Muscle of arm (tissue), 1 donor: ENCODE measurements at regions not wholly inside any gene's neighbourhood (a gene's known extent, or its start where the extent isn't known, plus 50 kb on each side); places are given as distances from the start of the nearest gene placed in this dataset.

Experiments used
- DNase-seq: peaks from one replicate; pipeline ENCODE4 v3.0.0-alpha.2; 2013

DNA sequence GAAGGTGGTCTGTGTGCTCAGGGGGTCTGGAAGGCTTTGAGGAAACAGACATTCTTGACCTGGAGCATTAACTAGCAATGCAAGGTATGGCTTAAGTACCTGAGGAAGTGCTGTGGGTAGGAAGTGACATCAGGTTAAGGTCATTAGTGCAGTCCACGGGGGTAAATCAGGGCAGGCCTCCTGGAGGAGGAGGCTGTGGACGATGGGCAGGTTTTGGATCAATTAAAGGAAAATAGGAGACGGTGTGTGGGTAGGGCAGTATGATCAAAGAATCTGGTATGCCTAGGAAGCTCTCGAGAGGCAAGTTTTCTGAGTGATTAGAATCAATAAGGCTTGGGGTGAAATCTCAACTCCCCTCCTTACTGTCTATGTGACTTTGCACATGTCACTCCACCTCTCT is 295.3 kb downstream of the AACS start:
- DNase-seq: no peak

DNA sequence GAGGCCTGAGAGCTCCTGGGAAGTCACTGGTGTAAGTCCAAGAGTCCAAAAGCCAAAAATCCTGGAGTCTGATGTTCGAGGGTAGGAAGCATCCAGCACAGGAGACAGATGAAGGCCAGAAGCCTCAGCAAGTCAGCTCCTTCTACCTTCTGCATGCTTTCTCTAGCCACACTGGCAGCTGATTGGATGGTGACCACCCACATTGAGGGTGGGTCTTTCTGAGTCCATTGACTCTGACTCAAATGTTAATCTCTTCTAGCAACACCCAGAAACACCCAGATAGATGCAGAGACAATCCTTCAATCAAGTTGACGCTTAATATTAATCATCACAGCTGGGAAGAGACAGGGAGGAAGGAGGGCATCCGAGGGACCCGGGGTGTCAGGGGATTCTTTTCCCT is 305.8 kb downstream of the AACS start:
- DNase-seq: no peak

DNA sequence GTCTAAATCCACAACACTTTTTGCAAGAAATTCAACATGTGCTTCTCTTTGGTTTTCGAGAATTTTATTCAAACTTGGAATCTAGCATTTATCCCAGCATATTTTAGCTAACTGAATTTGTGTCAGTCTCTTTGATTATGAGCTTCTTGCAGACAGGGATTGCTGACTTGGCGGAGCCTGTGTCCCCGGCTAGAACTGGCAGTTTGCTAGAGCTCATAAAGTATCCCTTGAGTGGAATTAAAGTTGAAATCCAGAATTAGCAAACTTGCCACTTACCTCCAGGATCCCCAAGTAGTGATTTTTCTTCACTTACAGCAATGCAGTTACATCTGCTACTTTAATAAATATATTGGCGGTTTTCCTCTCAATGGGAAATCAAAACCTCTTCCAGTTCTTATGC is 306.9 kb downstream of the AACS start:
- no peak for DNase-seq

DNA sequence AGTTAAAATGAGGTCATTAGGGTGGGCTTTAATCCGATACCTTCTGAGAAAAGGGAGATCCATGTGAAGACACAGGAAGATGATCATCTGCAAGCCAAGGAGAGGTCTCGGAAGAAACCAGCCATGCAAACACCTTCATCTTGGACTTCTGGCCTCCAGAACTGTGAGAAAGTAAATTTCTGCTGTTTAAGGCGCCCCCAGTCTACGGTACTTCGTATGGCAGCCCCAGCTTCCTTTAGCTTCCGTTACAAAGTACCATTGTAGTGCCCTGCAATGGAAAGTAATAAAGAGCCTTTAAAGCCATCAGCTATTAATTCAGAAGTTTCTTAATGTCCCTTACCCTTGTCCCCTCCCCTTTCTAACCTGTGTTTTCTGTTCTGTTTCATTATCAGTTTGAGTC is 308.1 kb downstream of the AACS start:
- DNase-seq: no peak

DNA sequence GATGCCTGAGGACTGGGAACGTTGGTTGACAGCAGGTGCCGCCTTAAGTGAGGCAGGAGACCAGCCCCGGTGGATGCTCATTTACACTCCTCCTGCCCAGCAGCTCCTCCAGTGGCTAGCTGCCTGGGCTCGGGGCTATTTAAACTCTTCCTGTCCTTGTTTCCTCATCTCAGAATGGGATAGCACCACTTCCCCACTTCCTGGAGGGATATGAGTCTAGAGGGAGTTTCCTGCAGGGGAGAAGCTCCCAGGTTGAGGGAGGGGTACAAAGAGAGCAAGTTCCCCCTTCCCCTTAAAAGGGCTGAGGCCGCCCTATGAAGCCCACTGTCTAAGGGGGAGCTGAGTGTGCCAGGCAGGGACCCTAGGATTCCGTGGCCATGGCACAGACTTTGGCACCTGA is 311.2 kb downstream of the AACS start:
- DNase-seq: no peak

DNA sequence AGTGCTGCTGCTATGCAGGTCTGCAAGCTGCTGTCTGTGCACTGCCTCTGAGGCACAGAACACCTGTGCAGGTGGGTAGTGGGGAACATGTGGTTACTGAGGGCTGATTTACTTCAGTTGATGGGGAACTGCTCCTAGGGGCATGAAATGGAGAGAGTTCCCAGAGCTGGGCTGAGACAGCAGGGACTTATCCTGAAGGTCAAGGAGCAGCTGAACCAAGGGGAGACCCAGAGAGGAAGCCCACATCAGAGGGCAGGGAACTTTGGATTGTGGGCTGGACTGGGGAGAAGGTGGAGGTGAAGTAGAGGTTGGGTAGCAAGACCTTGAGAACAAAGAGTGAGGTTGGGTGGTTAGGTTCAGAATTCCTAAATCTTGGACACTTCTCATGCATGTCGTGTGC is 311.9 kb downstream of the AACS start:
- no peak for DNase-seq

DNA sequence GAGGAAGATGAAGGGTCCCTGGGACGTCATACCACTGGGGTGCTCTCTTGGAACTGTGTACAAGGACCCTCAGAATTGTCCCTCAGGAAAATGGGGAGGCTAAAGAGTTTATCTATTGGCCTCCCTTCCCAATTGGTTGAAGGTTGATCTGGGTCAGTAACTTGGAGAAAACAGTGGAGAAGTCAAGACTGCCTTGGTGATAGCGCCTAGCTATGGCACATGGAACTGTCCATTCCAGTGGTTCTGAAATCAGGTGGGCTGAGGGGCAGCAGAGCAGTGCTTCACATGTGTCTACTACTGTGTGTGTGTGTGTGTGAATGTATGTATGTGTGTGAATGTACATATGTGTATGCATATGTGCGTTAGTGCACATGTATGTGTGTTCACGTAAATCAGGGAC is 316.1 kb downstream of the AACS start:
- no peak for DNase-seq

DNA sequence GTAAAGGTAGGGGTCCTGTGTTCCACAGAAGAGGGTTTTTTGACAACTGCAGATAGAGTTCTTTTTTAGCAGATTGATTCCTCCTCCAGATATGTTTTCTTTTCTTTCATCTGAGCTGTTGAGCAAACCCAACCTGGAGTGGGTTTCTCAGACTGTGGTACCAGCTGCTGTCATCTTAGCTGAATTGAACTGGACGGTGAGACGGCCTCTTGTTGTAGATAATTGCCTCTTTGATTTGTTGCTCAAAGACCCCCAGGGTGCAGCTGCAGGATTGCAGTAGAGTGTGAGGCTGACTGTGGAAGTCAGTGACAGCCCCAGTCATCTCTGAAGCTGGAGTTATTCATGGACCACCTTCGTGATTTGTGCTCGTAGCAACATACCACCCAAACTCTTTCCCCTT is 317.7 kb downstream of the AACS start:
- no peak for DNase-seq

DNA sequence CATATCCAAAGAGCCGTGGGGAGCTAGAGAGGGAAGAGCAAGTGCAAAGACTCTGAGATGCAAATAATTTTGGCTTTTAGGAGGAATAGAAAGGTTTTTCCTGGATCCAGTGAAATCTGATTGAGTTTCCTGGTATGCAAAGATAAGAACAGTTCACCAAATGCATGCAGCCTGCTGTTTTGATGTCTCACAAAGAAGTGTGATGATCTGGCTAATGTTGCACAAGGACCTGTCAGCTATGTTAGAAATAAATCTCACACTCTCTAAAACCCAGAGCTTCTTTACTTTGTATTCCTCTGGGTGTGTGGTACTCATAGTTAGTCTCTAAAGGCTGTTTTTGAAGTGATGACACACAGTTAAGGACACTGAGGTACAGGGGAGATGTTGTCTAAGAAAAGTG is 321.4 kb downstream of the AACS start:
- no peak for DNase-seq

DNA sequence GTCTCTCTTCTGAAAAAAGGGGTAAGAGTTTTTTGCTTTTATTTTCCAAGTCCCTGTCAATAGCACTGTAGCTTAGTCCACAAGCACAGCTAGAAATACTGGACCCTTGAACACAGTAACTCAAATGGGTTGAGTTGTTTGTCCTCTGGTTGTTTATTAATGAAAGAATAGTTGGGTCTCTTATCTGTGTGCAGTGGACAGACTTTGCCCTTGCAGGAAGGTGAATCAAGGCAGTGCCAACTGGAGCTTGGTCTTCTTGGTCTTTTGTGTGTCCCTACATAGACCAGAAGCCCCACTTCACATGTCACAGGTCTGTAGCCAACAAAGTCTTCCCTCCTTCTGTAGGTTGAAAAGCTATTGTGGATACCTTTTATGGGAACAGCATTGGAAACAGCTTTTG is 322.0 kb downstream of the AACS start:
- no peak for DNase-seq

DNA sequence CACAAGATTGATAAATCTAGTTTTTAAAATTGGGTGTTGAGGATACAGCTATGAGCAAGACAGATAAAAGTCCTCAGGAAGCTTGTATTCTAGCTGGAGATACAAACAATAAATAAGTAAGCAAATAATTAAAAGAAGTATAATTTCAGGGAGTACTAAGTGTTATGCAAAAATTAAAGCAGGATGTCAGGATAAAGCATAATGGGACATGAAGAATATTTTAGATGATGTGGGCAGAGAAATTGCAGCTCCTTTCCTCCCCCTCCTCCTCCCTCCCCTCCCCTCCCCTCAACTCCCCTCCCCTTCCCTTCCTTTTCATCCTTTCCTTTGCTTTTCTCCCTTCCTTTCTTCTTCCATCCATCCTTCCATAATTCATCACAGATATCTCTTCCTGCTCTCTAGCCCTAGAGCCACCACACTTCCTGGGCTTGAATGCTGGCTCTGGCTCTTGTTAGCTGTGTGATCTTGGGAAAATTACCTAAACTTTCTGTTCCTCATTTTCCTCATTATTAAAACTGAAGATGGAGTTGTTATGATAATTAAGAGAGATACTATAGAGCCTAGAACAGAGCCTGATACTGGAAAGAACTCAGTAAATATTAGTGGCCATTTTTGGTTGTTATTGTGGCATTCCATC is 323.9 kb downstream of the AACS start:
- DNase-seq: no peak

DNA sequence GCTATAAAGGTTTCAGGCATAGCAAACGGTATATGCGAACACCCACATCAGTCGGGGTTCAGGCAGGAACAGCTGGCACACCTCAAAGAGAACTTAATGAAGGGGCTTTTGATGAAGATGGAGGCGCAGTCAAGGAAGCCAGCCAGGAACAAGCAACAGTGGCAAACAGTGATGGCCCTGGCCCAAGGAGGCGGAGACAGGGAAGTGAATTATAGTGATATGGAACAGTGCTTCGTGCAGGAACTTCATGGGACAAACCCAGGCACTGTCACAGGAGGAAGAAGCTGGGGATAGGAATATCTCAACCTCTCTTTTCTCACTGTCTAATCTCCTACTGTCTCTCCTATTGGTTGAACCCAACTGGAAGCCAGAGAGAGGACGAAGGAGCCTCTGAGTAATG is 328.3 kb downstream of the AACS start:
- no peak for DNase-seq

DNA sequence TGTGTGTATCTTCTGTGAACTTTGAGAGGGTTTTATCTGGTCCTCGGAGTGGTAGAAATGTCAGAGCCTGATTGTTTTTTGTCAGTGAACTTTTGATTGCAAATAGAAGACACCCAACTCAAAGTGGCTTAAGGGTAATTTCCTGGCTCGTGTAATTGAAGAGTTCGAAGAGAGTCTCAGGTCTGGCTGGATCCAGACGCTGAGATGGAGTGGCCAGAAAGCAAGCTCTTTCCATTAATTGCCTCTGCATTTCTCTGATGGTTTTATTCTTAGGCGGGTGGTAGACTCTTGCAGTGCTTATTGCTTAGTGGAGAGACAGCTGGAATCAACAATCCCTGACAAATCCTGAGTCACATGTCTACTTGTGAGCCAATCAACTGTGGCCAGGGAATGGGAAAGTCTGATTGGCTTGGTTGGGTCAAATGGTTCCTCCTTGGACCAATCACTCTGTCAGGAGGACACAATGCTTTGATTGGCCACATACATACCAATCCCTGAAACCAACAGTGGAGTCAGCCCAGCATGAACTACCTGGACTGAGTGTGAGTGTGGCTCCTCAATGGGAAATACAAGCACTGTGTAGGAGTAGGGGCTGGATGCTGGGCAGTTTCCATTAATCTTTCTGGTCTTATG is 330.5 kb downstream of the AACS start:
- no peak for DNase-seq

DNA sequence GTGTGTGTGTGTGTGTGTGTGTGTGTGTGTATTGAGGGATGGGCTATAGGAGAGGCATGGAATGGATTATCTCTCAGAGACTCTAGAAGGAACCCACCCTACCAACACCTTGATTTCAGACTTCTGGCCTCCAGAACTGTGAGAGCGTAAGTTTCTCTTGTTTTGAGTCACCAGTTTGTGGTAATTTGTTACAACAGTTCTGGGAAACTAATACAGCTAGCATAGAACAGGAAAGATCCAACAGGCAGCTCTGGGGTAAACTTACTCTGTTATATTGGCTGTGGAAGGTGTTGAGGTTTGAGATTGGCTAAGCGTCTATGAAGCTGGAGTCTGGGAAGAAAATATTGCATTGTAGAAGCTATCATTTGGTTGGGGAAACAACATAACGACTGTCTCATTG is 334.3 kb downstream of the AACS start:
- DNase-seq: no peak

DNA sequence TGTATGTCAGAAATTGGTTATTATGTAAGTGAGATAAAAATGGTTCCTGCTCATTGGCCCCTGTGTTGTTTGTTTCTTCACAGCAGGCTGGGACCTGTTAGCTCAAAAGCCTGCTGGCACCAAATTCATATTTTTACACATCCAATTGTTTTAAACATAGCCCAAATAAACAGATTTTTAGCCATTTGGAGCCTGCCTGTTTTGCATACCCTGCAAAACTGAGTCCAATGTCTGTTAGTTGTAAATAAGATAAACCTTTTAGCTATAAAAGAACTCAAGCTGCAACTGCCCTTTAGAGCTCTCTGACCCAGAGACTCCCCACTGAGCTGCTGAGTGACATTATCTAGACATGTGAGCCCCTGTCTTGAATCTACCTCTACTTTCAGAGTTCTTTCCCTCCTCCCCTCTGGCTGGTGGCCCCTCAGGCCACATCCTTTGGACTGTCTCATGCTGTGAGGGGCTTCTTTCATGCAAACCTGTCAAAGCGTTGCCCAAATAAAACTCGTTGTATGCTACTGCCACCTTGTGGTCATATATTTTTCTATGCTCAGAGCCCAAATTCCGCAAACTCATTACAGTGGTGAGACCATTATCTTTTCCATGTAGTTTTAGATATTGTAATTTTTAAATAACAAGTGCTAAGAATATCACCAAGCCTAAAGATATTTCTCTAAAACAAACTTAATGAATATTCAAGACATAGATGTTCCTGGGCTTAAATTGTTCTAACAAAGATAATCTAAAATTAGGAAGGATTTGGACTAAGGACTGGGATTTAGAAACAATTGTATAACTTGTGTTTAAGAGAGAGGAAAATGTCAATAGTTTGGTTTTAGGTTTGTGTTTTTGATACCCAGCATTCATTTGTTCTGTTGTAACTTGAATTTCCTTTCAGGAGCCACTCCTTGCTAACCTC is 337.9 kb downstream of the AACS start:
- peak; percentile 3 for DNase-seq

DNA sequence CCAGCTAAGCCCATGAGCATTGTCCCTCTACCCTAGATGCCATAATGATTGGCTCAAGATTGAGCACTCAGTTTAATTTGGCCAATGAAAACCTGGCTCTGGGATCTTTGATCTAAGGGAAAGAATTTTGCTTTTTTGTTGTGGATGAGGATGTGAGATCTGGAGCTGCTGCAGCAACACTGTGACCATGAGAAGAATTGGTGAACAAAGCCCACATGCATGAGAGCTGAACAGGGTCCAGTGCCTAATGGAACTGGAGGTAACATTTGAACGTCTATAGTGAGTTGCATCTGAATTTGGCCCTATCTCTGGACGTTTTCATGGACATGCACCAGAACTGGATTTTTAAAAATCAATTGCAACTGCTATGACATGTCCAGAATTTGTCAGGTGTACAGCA is 338.6 kb downstream of the AACS start:
- no peak for DNase-seq

DNA sequence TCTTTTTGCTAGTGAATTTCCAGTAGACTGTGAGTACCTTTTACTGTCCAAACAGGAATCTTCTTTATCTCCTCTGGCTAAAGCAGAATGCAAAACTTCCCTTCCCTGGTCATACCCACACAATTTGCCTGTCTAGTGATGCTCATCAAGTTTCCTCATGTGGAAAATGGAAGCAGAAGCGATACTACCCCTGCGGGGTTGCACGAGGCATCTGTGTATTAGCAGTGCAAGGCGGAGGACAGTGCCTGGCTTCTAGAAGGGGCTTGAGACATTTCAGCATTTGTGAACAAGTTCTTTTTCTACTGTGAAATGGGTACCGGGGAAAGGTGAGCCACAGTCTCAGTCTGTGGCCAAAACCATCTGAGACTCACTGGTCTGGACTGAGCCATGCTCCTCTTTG is 340.9 kb downstream of the AACS start:
- no peak for DNase-seq

DNA sequence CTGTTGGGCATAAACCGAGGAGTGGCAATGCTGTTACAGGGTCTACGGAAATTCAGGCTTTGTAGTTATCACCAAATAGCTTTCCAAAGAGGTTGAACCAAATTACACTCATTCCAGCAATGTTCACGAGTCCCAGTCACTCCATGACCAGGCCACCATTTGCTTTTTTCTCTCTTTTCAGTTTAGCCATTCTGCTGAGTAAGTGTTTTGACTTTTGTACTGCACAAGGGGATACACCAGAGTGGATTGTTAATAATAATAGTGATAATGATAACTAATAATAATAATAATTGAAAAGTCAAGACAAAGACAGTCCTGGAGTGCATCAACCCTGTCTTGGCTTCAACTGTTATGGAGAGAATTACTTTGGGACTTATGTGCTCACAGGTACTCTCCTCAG is 343.5 kb downstream of the AACS start:
- no peak for DNase-seq

DNA sequence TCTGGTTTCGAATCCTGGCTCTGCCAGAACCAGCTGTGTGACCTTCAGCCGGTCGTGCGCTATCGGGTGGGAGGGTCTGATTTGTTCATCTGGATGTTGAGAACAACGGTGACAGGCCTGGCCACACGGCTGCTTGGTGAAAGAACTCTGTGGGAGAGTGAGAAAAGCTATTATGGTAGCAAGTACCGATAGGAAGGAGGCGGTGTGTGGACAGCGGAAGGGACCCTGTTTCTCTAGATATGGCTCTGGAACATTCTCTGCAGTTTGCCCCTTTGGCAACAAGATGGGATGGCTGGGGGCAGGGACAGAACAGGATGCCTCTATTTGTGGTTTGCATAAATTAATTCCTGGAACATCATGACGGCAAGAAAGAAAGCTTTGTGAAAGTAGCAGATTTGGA is 347.3 kb downstream of the AACS start:
- no peak for DNase-seq

DNA sequence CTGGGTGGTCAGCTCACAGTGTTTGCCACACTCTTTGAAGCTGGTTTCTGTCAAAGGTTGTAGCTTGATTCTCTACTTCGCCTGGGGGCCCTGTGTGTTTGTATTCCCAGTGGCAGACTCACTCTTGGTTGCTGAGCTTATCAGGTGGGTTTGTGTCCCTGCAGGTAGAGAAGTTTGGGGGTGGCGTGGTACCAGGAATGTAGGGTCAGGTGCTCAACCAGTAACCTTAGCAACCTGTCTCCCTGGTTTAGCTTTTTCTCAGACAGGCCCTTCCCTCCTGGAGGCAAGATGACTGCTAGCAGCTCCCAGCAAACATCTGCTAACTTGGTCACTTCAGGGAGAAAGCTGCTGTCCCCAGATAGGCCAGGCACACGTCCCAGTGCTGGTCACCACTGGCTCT is 352.2 kb downstream of the AACS start:
- DNase-seq: no peak

DNA sequence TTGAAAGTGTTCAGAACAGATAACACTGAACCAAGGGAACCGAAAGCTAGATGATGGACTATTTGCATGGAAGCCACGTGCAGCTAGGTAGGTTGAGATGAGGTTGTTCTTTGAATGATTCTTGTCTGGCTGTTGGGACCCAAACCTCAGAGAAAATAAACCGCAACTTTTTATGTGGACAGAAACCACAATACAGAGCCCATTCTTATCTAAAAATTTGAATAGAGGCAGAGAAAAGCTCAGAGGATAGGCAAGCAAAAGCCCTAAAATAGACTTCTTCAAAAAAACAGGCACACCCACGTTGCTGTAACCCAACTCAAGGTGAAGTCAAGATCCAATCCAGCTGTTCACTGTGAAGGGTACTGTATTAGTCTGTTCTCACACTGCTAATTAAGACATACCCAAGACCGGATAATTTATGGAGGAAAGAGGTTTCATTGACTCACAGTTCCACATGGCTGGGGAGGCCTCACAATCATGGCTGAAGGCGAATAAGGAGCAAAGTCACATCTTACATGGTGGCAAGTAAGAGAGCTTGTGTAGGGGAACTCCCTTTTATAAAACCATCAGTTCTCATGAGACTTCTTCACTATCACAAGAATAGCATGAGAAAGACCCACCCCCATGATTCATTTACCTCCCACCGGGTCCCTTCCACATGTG is 353.8 kb downstream of the AACS start:
- no peak for DNase-seq

DNA sequence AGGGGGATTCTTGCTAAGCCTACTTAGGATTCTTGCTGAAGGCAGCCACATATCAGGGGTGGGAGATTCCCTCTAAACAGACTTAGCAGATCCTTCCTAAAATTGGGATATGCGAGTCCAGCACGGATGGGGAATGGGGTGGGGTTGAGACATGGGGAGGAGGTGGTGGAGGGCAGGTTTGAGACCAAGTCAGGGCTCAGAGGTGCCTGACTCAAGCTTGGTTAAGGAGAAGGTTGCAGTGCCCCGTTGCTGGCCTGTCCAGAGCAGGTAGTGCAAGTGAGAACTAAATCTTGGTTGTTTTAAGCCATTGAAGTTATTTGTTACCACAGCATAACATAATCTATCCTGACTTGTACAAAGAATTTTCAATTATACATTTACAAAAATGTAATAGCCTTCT is 359.7 kb downstream of the AACS start:
- DNase-seq: no peak

DNA sequence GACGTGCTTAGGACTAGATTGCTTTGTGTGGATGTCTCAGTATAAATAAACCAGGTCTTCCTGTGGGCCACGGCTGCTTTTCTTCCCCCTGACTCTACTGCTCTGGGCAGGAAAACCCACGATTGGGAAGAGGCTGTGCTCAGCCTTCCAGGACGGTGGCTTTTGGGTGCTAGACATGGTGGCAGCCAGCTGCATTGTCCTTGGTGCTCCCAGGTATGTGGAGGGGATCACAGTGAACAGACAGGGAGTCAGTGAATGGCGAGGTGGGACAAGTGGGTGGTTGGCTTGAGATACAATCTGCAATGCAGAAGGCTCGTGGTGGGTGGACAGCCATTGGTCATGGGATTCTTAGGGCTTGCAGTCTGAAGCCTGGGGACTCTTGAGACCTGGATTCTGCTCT is 366.3 kb downstream of the AACS start:
- no peak for DNase-seq
